NCI-H524 (cell line): ENCODE measurements at regions not wholly inside any gene's neighbourhood (a gene's known extent, or its start where the extent isn't known, plus 50 kb on each side); places are given as distances from the start of the nearest gene placed in this dataset.

Experiments
- DNase-seq, 2 experiments: peaks; one replicate each; lab custom pipeline; 2025; lab: John Stamatoyannopoulos, UW

DNA sequence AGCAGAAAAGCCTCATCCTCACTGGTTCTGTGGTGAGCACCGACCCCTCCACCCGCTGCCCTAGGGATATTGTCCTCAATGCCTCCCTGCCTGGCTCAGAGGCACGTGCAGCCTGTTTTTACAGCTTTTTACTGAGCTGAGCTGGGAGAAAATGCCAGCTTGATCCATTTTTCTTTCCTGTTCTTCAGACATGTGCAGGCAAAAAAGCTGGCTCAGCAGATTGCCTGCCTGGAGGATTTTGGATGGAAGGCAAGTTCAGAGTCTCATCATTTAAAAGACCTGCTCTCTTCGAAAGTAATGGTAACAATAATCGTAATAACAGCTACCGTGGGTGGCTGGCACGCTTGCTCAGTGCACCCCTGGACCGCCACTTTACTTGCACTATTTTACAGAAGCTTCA is 135.0 kb upstream of the SMIM23 start:
- DNase-seq: no peak

GRCh38 chr5:171651102-171651501 is 134.5 kb upstream of the SMIM23 start:
- DNase-seq: no peak

- no peak for DNase-seq
These were observed 130.7 kb upstream of the SMIM23 start for GRCh38 chr5:171654881-171655280.

DNA sequence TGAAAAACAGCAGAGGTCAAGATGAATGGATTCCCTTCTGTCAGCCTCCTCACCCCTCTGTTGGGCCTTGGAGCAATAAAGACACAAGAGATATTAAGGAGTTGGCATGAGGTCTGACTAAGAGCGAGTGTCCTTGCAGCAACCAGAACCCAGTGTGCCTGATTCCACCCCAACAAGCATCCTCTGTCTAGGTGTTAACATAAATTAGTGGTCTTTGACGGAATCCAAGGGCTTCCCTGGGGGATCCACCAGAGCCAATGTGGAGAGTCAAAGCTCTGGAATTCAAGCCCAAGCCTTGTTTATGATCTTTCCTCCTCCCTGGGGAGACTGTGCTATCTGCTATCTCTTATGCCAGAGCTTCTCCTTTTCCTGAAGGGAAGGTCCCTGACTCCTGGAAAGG is 128.1 kb upstream of the SMIM23 start:
- DNase-seq: no peak

- peak; percentile 33 to 79 for DNase-seq
These were observed 125.7 kb upstream of the SMIM23 start for GRCh38 chr5:171659896-171660295.

- no peak for DNase-seq
These were observed 125.2 kb upstream of the SMIM23 start for GRCh38 chr5:171660434-171660833.

DNA sequence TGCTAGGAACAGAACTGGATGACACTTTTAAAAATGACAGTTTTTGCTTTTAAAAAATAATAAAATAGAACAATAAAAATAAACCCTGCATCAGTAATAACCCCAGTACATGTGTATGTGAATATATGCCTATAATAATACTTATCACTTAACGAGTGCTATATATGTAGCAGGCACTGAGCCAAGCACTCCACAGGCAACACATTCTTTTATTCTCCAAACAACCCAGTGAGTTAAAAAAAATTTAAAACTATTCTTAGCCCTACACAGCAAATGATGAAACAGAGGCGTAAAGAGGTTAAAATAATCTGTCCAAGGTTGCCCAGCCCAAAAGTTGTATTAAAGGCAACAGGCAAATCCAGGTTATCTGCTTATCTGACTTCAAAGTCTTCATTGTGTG is 124.5 kb upstream of the SMIM23 start:
- no peak for DNase-seq

- no peak for DNase-seq
These were observed 122.1 kb upstream of the SMIM23 start for GRCh38 chr5:171663311-171664085.

DNA sequence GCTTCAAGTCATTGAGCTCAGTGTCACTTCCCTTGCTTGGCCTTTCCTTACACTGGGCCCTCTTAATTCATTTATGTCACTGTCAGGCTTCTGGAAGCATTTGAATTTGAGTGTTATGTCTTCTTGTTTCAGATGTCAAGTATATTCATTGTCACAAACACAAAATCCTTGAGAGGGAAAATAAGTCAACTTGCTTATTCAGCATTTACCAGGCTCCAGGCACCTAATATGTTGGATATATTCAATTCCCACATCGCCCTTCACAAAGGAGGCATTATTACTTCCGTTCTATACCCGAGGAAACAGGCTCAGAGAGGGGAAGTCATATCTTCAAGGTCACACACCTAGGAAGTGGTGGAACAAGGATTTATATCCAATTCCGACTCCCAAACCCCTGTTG is 121.1 kb upstream of the SMIM23 start:
- DNase-seq: no peak

- no peak for DNase-seq
These were observed 118.8 kb upstream of the SMIM23 start for GRCh38 chr5:171666815-171667214.

DNA sequence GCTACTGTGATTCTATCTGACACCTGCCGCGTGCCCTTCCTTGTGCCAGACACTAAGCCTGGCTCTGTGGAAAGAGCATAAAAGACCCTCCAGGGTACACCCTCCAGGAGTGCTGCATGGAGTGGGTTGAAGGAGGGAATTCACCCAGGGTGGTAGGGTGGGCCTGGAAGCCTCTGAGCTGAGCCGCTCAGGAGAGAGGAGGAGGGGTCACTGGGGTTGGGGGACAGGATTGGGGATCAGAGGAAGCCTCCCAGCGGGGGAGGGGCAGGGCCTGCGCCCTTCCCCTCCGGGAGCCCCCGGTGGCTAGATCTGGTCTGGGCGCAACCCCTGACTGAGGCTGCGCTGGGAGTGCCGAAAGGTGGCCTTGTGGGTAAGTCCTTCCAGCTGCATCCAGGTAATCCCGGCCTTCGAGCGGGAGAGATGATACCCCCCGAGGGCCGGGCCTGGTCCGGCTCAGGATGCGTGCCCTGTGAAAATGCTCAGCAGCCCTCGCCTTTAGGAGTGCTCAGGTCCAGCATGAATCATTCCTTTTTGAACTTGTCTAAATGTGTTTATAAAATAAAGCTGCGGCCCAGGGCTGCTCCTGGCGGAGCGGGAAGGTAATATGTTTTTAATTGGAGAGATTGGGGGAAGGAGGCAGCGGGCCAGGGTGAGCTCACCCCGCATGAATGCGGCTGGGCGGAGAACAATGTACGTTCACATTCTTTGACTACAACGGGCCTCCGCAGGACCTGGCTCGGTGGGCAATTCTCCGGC is 118.1 kb upstream of the SMIM23 start:
- DNase-seq: no peak

DNA sequence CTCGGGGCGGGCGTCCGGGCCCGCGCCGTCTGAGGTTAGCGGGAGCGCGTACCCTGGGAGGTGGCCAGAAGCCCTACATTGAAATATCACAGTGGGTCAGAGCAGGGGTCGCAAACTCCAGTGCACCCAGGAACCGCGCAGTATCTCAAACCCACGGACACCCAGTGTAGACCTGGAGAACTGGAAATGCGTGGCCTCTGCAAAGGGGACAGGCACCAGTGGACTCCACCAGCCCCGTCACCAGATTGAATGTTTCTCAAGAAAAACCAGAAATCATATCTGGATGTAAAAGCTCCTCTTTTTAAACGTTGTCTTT is 117.6 kb upstream of the SMIM23 start:
- DNase-seq: no peak

GRCh38 chr5:171669571-171669970 is 116.0 kb upstream of the SMIM23 start:
- DNase-seq: no peak

DNA sequence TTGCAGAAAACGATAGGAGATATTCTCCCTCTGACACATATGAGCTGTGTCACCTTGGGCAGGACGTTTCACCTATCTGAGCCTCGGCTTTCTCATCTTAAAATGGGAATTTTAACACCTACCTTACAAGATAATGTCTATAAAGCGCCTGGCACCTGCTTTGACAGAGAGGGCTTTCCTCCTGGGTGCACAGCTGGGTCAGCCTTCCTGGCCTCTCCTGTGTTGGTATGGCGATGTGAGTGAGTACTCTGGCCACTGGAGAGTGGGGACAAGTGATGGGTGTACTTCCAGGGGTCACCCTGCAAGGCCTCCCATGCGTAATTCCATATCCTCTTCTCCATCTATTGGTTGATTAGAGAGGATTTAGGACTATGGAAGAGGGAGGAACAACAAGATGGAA is 113.1 kb upstream of the SMIM23 start:
- no peak for DNase-seq

- no peak for DNase-seq
These were observed 112.3 kb upstream of the SMIM23 start for GRCh38 chr5:171673328-171673727.

DNA sequence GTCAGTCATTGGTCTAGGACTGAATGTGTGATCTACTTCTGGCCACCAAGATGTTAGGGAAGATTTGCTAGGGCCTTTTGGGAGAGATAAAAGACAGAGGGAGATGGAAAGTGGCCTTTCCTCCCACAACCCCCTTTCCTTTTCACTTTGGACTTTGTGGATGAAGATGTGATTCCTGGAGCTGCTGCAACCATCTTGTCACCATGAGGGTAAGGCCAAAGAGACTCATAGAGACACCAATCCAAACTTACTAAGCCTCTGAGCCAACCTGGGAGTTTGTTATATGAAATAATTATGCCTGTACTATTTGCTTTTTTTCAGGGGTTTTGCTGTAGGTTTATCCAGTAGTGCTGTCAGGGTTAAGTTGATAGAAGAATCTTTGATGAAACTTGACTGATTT is 111.8 kb upstream of the SMIM23 start:
- DNase-seq: no peak

GRCh38 chr5:171675511-171675910 is 110.1 kb upstream of the SMIM23 start:
- DNase-seq: no peak

DNA sequence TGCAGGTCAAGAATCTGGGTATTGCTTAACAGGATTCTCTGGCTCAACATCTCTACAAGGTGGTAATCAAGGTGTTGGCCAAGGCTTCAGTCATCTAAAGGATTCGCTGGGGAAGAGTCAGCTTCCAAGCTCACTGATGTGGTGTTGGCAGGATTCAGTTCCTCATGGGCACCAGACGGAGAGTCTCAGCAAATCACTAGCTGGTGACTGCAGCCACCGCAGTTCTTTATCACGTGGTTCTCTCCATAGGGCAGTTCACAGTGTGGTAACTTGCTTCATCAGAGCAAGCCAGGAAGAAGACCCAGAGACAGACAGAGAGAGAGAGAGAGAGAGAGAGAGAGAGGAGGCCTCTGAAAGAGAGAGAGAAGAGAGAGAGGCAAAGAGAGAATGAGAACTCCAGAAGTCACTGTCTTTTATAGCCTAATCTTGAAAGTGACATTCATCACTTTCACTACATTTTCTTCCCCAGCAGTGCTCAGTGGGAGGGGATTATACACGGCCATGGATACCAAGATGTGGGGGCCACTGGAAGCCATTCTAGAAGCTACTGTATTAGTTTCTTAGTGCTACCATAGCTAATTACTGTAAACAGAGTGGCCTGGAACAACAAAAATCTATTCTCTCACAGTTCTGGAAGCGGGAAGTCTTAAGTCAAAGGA is 109.2 kb upstream of the SMIM23 start:
- DNase-seq: no peak

- DNase-seq: no peak
These were observed 107.0 kb upstream of the SMIM23 start for GRCh38 chr5:171678646-171679045.

GRCh38 chr5:171680485-171680884 is 105.1 kb upstream of the SMIM23 start:
- no peak for DNase-seq

- no peak for DNase-seq
These were observed 104.6 kb upstream of the SMIM23 start for GRCh38 chr5:171681061-171681460.

DNA sequence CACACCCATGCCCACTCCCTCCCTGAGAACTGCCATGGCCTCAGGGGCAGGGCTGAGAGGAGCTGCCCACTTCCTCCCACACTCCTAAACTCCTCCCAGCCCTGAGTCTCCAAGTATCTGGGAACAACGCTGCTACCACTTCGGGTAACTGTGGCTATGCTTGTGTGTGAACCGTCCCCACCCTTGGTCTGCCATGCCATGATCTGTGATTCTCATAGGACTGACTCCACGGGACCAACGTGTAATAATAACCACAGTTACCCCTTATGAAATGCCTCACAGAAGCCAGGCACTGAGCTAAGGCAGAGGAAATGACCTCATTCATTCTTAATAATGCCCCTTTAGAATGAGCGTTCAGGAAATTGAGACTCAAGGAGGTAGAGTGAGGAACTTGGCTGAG is 103.9 kb upstream of the SMIM23 start:
- DNase-seq: no peak

DNA sequence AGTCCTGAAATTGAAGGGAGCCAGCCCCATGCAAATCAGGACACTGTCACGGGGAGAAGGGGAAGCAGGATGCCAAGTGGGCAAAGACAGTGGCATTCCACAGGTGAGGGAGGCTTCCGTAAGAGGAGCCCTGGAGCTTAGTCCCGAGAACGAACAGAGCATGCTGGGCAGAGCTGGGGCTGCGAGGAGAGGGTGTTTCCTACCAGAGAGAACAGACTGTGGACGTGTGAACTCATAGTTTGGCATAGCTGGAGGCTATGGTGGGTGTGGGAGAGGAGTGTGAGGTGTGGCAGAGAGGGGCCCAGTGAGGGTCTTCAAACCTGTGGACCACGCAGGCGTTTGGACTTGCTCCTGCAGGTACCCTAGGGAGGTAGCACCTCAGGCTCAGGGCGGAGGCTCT is 102.8 kb upstream of the SMIM23 start:
- DNase-seq: no peak
